Activated CD4-positive, alpha-beta T cell treated with anti-CD3 and anti-CD28 coated beads, Interleukin-2, amount 10 ng/mL, durations not matched to agents 7 days and 5 days (primary cell): ENCODE measurements at regions not wholly inside any gene's neighbourhood (a gene's known extent, or its start where the extent isn't known, plus 50 kb on each side); places are given as distances from the start of the nearest gene placed in this dataset.

Source experiments
- CTCF ChIA-PET: fragments of 350-600 bp; sonication (Branson Sonifier 250); formaldehyde crosslinking; loops from one replicate; lab custom pipeline; 2021; ENCODE audit warnings: antibody characterized with exemption; lab: Charles Lee
- POLR2A ChIA-PET: fragments of 350-600 bp; sonication (Branson Sonifier 250); formaldehyde crosslinking; loops from one replicate; lab custom pipeline; 2021; ENCODE audit warnings: antibody characterized with exemption; lab: Charles Lee
- DNase-seq: peaks from one replicate; pipeline ENCODE4 v3.0.0-alpha.2; 2020
- H3K27ac Mint-ChIP-seq: one replicate; pipeline ENCODE4 v1.8.0; 2021; ENCODE audit warnings: mild to moderate bottlenecking, moderate library complexity, mixed read lengths
- H3K27me3 Mint-ChIP-seq: one replicate; pipeline ENCODE4 v1.8.0; 2021; ENCODE audit warnings: mixed read lengths
- H3K36me3 Mint-ChIP-seq: one replicate; pipeline ENCODE4 v1.8.0; 2021; ENCODE audit warnings: low read depth, mixed read lengths
- H3K4me1 Mint-ChIP-seq: one replicate; pipeline ENCODE4 v1.8.0; 2021; ENCODE audit warnings: mixed read lengths
- H3K4me3 Mint-ChIP-seq: one replicate; pipeline ENCODE4 v1.8.0; 2021; ENCODE audit warnings: mild to moderate bottlenecking, moderate library complexity, mixed read lengths
- H3K9me3 Mint-ChIP-seq: one replicate; pipeline ENCODE4 v1.8.0; 2021; ENCODE audit warnings: mixed read lengths

GRCh38 chr5:166952048-166952447 is 1339.4 kb upstream of the WWC1 start:
- DNase-seq = no peak
- Mint-ChIP-seq H3K9me3 (peaks cover 3% of the 10 kb centered on the region), H3K27ac (no peak overlapping the region), H3K36me3 (no peaks in the 10 kb centered on the region), H3K27me3 (no peaks in the 10 kb centered on the region), H3K4me3 (no peak overlapping the region), H3K4me1 (no peaks in the 10 kb centered on the region)
- ChIA-PET POLR2A (no interaction called here), CTCF (no interaction called here)

DNA sequence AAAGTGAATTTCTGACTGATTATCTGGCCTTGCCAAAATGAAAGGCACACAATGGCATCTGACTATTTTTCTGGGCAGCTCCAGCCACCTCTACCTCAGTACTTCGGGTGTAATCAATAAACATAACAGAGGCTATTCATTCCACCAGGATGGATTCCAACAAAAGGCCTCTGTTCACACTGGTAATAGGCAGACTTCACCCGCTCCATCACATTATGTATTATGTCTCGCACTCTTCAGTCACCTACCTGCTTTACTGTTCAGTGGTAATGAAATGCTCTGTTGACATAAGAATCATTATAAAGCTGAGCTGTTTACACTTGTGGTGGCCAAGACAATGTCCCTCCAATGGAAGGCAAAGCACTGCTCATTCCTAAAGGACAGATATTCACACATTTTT is 1333.7 kb upstream of the WWC1 start:
- Mint-ChIP-seq H3K36me3 (no peaks in the 10 kb centered on the region), H3K27ac (no peak overlapping the region), H3K4me3 (no peak overlapping the region), H3K9me3 (peaks cover 6% of the 10 kb centered on the region), H3K27me3 (no peaks in the 10 kb centered on the region), H3K4me1 (no peaks in the 10 kb centered on the region)
- no peak for DNase-seq
- CTCF ChIA-PET = no interaction called here
- POLR2A ChIA-PET = no interaction called here

GRCh38 chr5:166959766-166960165 is 1331.7 kb upstream of the WWC1 start:
- Mint-ChIP-seq H3K36me3 (no peaks in the 10 kb centered on the region), H3K4me3 (no peak overlapping the region), H3K27ac (no peak overlapping the region), H3K4me1 (no peaks in the 10 kb centered on the region), H3K27me3 (no peaks in the 10 kb centered on the region), H3K9me3 (peaks cover 8% of the 10 kb centered on the region)
- DNase-seq = no peak
- ChIA-PET POLR2A (no interaction called here), CTCF (no interaction called here)

GRCh38 chr5:166961028-166961427 is 1330.4 kb upstream of the WWC1 start:
- Mint-ChIP-seq H3K27ac (no peak overlapping the region), H3K4me3 (no peak overlapping the region), H3K27me3 (no peaks in the 10 kb centered on the region), H3K4me1 (no peaks in the 10 kb centered on the region), H3K9me3 (peaks cover 8% of the 10 kb centered on the region), H3K36me3 (no peaks in the 10 kb centered on the region)
- DNase-seq = no peak
- CTCF ChIA-PET = no interaction called here
- POLR2A ChIA-PET = no interaction called here

- CTCF ChIA-PET = no interaction called here
- Mint-ChIP-seq H3K27ac (no peak overlapping the region), H3K27me3 (no peaks in the 10 kb centered on the region), H3K4me3 (no peak overlapping the region), H3K9me3 (peaks cover 8% of the 10 kb centered on the region), H3K36me3 (no peaks in the 10 kb centered on the region), H3K4me1 (no peaks in the 10 kb centered on the region)
- no peak for DNase-seq
- POLR2A ChIA-PET = no interaction called here
Measured at GRCh38 chr5:166961913-166962312, 1329.5 kb upstream of the WWC1 start.

GRCh38 chr5:166962461-166962860 is 1329.0 kb upstream of the WWC1 start:
- Mint-ChIP-seq H3K27ac (no peak overlapping the region), H3K4me1 (no peaks in the 10 kb centered on the region), H3K9me3 (peaks cover 8% of the 10 kb centered on the region), H3K4me3 (no peak overlapping the region), H3K36me3 (no peaks in the 10 kb centered on the region), H3K27me3 (no peaks in the 10 kb centered on the region)
- no peak for DNase-seq
- ChIA-PET POLR2A (no interaction called here), CTCF (no interaction called here)

DNA sequence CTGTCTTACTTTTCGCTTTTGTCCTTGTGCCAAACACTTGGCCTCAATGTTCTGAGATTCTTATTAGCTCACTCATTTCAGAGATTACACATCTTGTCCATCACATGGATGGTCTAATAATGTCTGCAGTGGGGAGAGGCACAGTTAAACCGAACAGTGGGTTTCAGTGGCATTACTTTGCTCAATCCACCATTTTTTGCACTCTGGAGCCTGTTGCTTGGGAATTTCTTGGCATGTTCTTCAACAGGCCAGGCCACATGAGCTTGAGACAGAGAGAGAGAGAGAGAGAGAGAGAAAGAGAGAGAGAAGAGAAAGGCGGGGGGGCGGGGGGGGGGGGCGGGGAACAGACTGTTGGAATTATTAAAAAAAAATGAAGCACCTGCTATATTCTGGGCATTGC is 1327.8 kb upstream of the WWC1 start:
- Mint-ChIP-seq H3K4me1 (no peaks in the 10 kb centered on the region), H3K27ac (no peak overlapping the region), H3K36me3 (no peaks in the 10 kb centered on the region), H3K27me3 (no peaks in the 10 kb centered on the region), H3K4me3 (no peak overlapping the region), H3K9me3 (peaks cover 8% of the 10 kb centered on the region)
- POLR2A ChIA-PET = no interaction called here
- CTCF ChIA-PET = no interaction called here
- DNase-seq = no peak

- DNase-seq = no peak
- H3K4me3 Mint-ChIP-seq = no peak overlapping the region
- no peaks in the 10 kb centered on the region for H3K36me3 Mint-ChIP-seq
- H3K27ac Mint-ChIP-seq = no peak overlapping the region
- ChIA-PET CTCF (no interaction called here), POLR2A (no interaction called here)
- no peaks in the 10 kb centered on the region for H3K9me3 Mint-ChIP-seq
- H3K27me3 Mint-ChIP-seq = peaks cover 16% of the 10 kb centered on the region
- H3K4me1 Mint-ChIP-seq = peaks cover 3% of the 10 kb centered on the region
Measured at GRCh38 chr5:166977911-166978422, 1313.5 kb upstream of the WWC1 start.

DNA sequence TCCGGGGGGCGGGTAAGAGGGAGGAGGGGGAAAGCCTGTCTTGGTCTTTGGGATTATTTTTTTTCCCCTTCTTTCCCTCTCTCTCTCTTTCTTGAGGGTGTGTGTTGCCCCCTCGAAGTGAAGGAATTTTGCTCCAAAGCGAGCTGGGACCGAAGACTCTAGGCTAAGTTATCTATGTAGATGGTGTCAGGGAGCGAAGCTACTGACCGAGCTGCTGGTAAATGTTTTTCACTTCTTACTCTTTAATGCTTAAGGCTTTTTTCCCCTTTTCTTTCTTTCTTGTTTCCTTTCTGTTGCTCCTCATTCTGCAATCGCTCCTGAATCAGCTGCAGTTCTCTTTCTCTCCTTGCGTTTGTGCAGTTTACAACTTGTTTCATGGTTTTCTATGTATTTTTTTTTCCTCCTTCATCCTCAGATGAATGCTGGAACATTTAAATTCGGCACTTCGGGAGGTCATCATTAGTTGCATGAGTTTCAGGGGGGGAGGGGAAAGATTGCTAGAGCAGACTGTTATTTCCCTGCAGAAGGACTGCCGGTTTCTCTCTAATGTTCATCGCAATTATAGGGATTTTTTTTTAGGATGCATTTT is 1312.0 kb upstream of the WWC1 start:
- no peak overlapping the region for H3K4me3 Mint-ChIP-seq
- ChIA-PET CTCF (no interaction called here), POLR2A (no interaction called here)
- H3K27ac Mint-ChIP-seq = no peak overlapping the region
- DNase-seq = no peak
- H3K4me1 Mint-ChIP-seq = peaks cover 3% of the 10 kb centered on the region
- no peaks in the 10 kb centered on the region for H3K36me3 Mint-ChIP-seq
- no peaks in the 10 kb centered on the region for H3K9me3 Mint-ChIP-seq
- H3K27me3 Mint-ChIP-seq = peaks cover 16% of the 10 kb centered on the region

GRCh38 chr5:166980666-166981065 is 1310.8 kb upstream of the WWC1 start:
- CTCF ChIA-PET = no interaction called here
- POLR2A ChIA-PET = no interaction called here
- Mint-ChIP-seq H3K9me3 (no peaks in the 10 kb centered on the region), H3K36me3 (no peaks in the 10 kb centered on the region), H3K27me3 (peaks cover 16% of the 10 kb centered on the region), H3K27ac (no peak overlapping the region), H3K4me1 (peaks cover 3% of the 10 kb centered on the region), H3K4me3 (no peak overlapping the region)
- no peak for DNase-seq

- ChIA-PET POLR2A (no interaction called here), CTCF (no interaction called here)
- no peaks in the 10 kb centered on the region for H3K9me3 Mint-ChIP-seq
- peaks cover 16% of the 10 kb centered on the region for H3K27me3 Mint-ChIP-seq
- no peak for DNase-seq
- H3K27ac Mint-ChIP-seq = no peak overlapping the region
- H3K4me1 Mint-ChIP-seq = peaks cover 3% of the 10 kb centered on the region
- no peak overlapping the region for H3K4me3 Mint-ChIP-seq
- no peaks in the 10 kb centered on the region for H3K36me3 Mint-ChIP-seq
Measured at GRCh38 chr5:166982226-166982625, 1309.2 kb upstream of the WWC1 start.

DNA sequence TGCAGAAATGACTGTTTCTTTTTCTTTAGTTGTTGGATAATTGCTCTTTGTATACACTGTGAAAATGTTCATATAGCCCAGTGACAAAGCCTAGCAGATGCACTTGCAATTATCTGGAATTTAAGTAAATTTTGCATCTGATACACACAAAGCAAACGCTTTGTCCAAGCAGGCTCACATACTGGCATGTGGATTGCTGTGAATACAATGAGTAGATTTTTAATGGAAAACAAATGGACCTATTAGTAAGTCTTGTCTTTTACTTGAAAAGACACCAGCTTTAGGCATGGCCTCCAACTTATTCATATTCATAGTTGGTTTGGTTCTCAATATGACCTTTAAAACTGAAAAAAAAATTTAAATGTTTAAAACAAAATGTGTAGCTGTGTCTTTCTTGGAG is 1299.8 kb upstream of the WWC1 start:
- Mint-ChIP-seq H3K9me3 (no peaks in the 10 kb centered on the region), H3K4me1 (no peaks in the 10 kb centered on the region), H3K36me3 (no peaks in the 10 kb centered on the region), H3K4me3 (no peak overlapping the region), H3K27me3 (no peaks in the 10 kb centered on the region), H3K27ac (no peak overlapping the region)
- CTCF ChIA-PET = no interaction called here
- POLR2A ChIA-PET = no interaction called here
- no peak for DNase-seq

DNA sequence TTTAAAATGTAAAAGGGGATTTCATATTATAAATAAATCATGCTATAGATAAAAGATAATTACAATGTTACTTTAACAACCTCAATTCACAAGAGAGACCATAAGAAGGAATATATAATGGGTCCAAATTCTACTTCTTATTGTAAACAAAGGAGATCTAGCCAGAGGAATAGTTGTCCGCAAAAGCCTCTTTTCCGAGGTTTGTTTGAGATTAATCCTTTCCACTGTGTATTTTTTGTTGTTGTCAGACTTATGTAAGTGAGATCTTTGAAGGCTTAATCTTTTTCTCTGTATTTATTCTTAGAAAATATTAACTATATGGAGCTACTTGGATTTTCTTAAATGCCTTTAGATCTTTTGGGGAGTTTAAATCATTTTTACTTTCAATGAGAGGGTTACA is 1299.3 kb upstream of the WWC1 start:
- no peak overlapping the region for H3K4me3 Mint-ChIP-seq
- POLR2A ChIA-PET = no interaction called here
- no peaks in the 10 kb centered on the region for H3K27me3 Mint-ChIP-seq

More for the DNA sequence above, 1299.3 kb upstream of the WWC1 start:
- DNase-seq = no peak
- no peaks in the 10 kb centered on the region for H3K4me1 Mint-ChIP-seq
- CTCF ChIA-PET = interaction anchor here (0.5 kb wide), 1 partner anchor 40 kb away, joined by 3 read pairs; no protein-coding TSS in a partner anchor
- no peaks in the 10 kb centered on the region for H3K9me3 Mint-ChIP-seq
- H3K27ac Mint-ChIP-seq = no peak overlapping the region
- H3K36me3 Mint-ChIP-seq = no peaks in the 10 kb centered on the region
